Prostate gland (tissue), 2 donors: ENCODE measurements at regions not wholly inside any gene's neighbourhood (a gene's known extent, or its start where the extent isn't known, plus 50 kb on each side); places are given as distances from the start of the nearest gene placed in this dataset.

Experiments used
- CTCF ChIP-seq, 4 experiments: fragments of 200-600 bp in 2 of 4; fragments of 450-650 bp in 2 of 4; sonication (generic) in 2 of 4; IDR thresholded peaks; 1 replicate in 3 of 4; 2 replicates in 1 of 4; pipeline ENCODE4 v1.5.1; 2016 to 2019; ENCODE audit warnings: antibody characterized with exemption in 4 of 4, mild to moderate bottlenecking in 2 of 4, moderate library complexity in 2 of 4
- POLR2A ChIP-seq: fragments of 450-650 bp; IDR thresholded peaks from one replicate; pipeline ENCODE4 v1.6.1; 2016; ENCODE audit warnings: antibody characterized with exemption, mild to moderate bottlenecking

- TF ChIP-seq CTCF (IDR thresholded peaks at IDR 0.05), result no peak
- TF ChIP-seq POLR2A, result no peak
Measured at GRCh38 chr2:139652385-139652784, 872.2 kb upstream of the NXPH2 start.
